GDM1 (cell line): ENCODE measurements at regions not wholly inside any gene's neighbourhood (a gene's known extent, or its start where the extent isn't known, plus 50 kb on each side); places are given as distances from the start of the nearest gene placed in this dataset.
A peak's percentile ranks its signal among the peaks of the same experiment; 100 is the strongest.
"Not testable (repeated sequence)": the region's sequence is repeated elsewhere in the genome, so short reads cannot be mapped to it uniquely, and the experiment has no call there.

Experiments
- DNase-seq: peaks from one replicate; lab custom pipeline; 2025; lab: John Stamatoyannopoulos, UW

GRCh38 chr21:20353351-20353750 lies 644.9 kb upstream of the NCAM2 start:
- no peak for DNase-seq

GRCh38 chr21:20373031-20373430 lies 625.2 kb upstream of the NCAM2 start:
- no peak for DNase-seq

GRCh38 chr21:20377250-20377649 lies 621.0 kb upstream of the NCAM2 start:
- no peak for DNase-seq

GRCh38 chr21:20388400-20388799 lies 609.8 kb upstream of the NCAM2 start:
- DNase-seq: no peak

- no peak for DNase-seq
Measured at GRCh38 chr21:20396798-20397197, 601.4 kb upstream of the NCAM2 start.

- DNase-seq: no peak
Measured at GRCh38 chr21:20404915-20405314, 593.3 kb upstream of the NCAM2 start.

GRCh38 chr21:20418353-20418752 lies 579.9 kb upstream of the NCAM2 start:
- DNase-seq: no peak

- no peak for DNase-seq
Measured at GRCh38 chr21:20419772-20420171, 578.4 kb upstream of the NCAM2 start.

- DNase-seq: no peak
Measured at GRCh38 chr21:20424943-20425342, 573.3 kb upstream of the NCAM2 start.

- DNase-seq: no peak
Measured at GRCh38 chr21:20425856-20426255, 572.4 kb upstream of the NCAM2 start.

- no peak for DNase-seq
Measured at GRCh38 chr21:20440338-20440737, 557.9 kb upstream of the NCAM2 start.

- peak; percentile 7 for DNase-seq
Measured at GRCh38 chr21:20443558-20444155, 554.6 kb upstream of the NCAM2 start.

- no peak for DNase-seq
Measured at GRCh38 chr21:20445971-20446370, 552.2 kb upstream of the NCAM2 start.

- DNase-seq: no peak
Measured at GRCh38 chr21:20451046-20451445, 547.2 kb upstream of the NCAM2 start.

- no peak for DNase-seq
Measured at GRCh38 chr21:20452935-20453334, 545.3 kb upstream of the NCAM2 start.

GRCh38 chr21:20459838-20460237 lies 538.4 kb upstream of the NCAM2 start:
- no peak for DNase-seq

GRCh38 chr21:20463362-20463761 lies 534.8 kb upstream of the NCAM2 start:
- DNase-seq: no peak

GRCh38 chr21:20469361-20469760 lies 528.8 kb upstream of the NCAM2 start:
- no peak for DNase-seq

- DNase-seq: no peak
Measured at GRCh38 chr21:20486303-20486702, 511.9 kb upstream of the NCAM2 start.

GRCh38 chr21:20502915-20503314 lies 495.3 kb upstream of the NCAM2 start:
- DNase-seq: not testable (repeated sequence)

- DNase-seq: no peak
Measured at GRCh38 chr21:20507783-20508182, 490.4 kb upstream of the NCAM2 start.

- DNase-seq: no peak
Measured at GRCh38 chr21:20511216-20511880, 486.9 kb upstream of the NCAM2 start.

GRCh38 chr21:20515446-20515845 lies 482.8 kb upstream of the NCAM2 start:
- DNase-seq: no peak

GRCh38 chr21:20519076-20519475 lies 479.1 kb upstream of the NCAM2 start:
- no peak for DNase-seq
